Astrocyte (in vitro differentiated cells and primary cell): ENCODE measurements at regions not wholly inside any gene's neighbourhood (a gene's known extent, or its start where the extent isn't known, plus 50 kb on each side); places are given as distances from the start of the nearest gene placed in this dataset.

ENCODE experiments used
- DNase-seq: peaks from one replicate; pipeline ENCODE4 v3.0.0-alpha.2; 2010; ENCODE audit warnings: low read depth
- FAIRE-seq: peaks from 2 replicates; lab custom pipeline; 2011; peaks lifted over from hg19 to GRCh38; lab: Jason Lieb, UNC
- H2AFZ ChIP-seq: 2 replicates; pipeline ENCODE4 v1.6.0; 2012; ENCODE audit warnings: low read depth, low read length, inconsistent platforms
- H3K27ac ChIP-seq: 2 replicates; pipeline ENCODE4 v1.5.1; 2011; ENCODE audit warnings: low read depth, low read length, inconsistent platforms
- H3K27me3 ChIP-seq: 2 replicates; pipeline ENCODE4 v1.6.0; 2011; ENCODE audit warnings: low read length, inconsistent platforms; ENCODE audit not compliant: insufficient read depth
- H3K36me3 ChIP-seq: 2 replicates; pipeline ENCODE4 v1.5.1; 2011; ENCODE audit warnings: low read length, inconsistent platforms; ENCODE audit not compliant: insufficient read depth
- H3K4me1 ChIP-seq: 2 replicates; pipeline ENCODE4 v1.5.1; 2011; ENCODE audit warnings: low read length, inconsistent platforms; ENCODE audit not compliant: insufficient read depth
- H3K4me2 ChIP-seq: 2 replicates; pipeline ENCODE4 v1.6.0; 2012; ENCODE audit warnings: low read length, inconsistent platforms
- H3K4me3 ChIP-seq: 2 replicates; pipeline ENCODE4 v1.5.1; 2011; ENCODE audit warnings: low read depth, mild to moderate bottlenecking, low read length, inconsistent platforms; ENCODE audit not compliant: insufficient read depth
- H3K79me2 ChIP-seq: 2 replicates; pipeline ENCODE4 v1.6.0; 2012; ENCODE audit warnings: mild to moderate bottlenecking, low read length, inconsistent platforms; ENCODE audit not compliant: insufficient read depth
- H3K9ac ChIP-seq: 2 replicates; pipeline ENCODE4 v1.6.0; 2012; ENCODE audit warnings: mild to moderate bottlenecking, low read length, inconsistent platforms
- H3K9me3 ChIP-seq: 2 replicates; pipeline ENCODE4 v1.5.1; 2012; ENCODE audit warnings: low read depth, mild to moderate bottlenecking, low read length, inconsistent platforms; ENCODE audit not compliant: insufficient read depth
- H4K20me1 ChIP-seq: 2 replicates; pipeline ENCODE4 v1.6.0; 2012; ENCODE audit warnings: low read length, inconsistent platforms; ENCODE audit not compliant: insufficient read depth
- H3K27ac Mint-ChIP-seq: one replicate; pipeline ENCODE4 v1.8.0; 2021; ENCODE audit warnings: mild to moderate bottlenecking, mixed read lengths; ENCODE audit not compliant: unreplicated experiment
- H3K27me3 Mint-ChIP-seq: one replicate; pipeline ENCODE4 v1.8.0; 2021; ENCODE audit warnings: low read depth, mixed read lengths; ENCODE audit not compliant: unreplicated experiment
- H3K36me3 Mint-ChIP-seq: one replicate; pipeline ENCODE4 v1.8.0; 2021; ENCODE audit warnings: low read depth, mixed read lengths; ENCODE audit not compliant: unreplicated experiment
- H3K4me1 Mint-ChIP-seq: one replicate; pipeline ENCODE4 v1.8.0; 2021; ENCODE audit warnings: low read depth, mixed read lengths; ENCODE audit not compliant: unreplicated experiment
- H3K4me3 Mint-ChIP-seq: one replicate; pipeline ENCODE4 v1.8.0; 2021; ENCODE audit warnings: mild to moderate bottlenecking, moderate library complexity, mixed read lengths; ENCODE audit not compliant: unreplicated experiment
- H3K9me3 Mint-ChIP-seq: one replicate; pipeline ENCODE4 v1.8.0; 2021; ENCODE audit warnings: mild to moderate bottlenecking, mixed read lengths; ENCODE audit not compliant: unreplicated experiment
- CTCF ChIP-seq: IDR thresholded peaks from 2 replicates; pipeline ENCODE4 v1.5.1; 2011; ENCODE audit warnings: low read depth, mild to moderate bottlenecking, inconsistent platforms, low read length, moderate library complexity; ENCODE audit not compliant: insufficient read depth
- EZH2 ChIP-seq: IDR thresholded peaks from 2 replicates; pipeline ENCODE4 v1.6.1; 2012; ENCODE audit warnings: mild to moderate bottlenecking, low read length, inconsistent platforms; ENCODE audit not compliant: insufficient read depth

GRCh38 chr9:75365196-75365595 lies 276.9 kb downstream of the OSTF1 start:
- no peaks in the 10 kb centered on the region for H3K27me3 Mint-ChIP-seq
- Histone ChIP-seq H3K36me3 (no peaks in the 10 kb centered on the region), H3K9ac (no peak overlapping the region), H3K27me3 (no peaks in the 10 kb centered on the region), H3K4me3 (no peak overlapping the region), H3K4me1 (no peaks in the 10 kb centered on the region), H2AFZ (no peak overlapping the region), H3K27ac (no peak overlapping the region), H3K4me2 (no peak overlapping the region), H3K79me2 (no peaks in the 10 kb centered on the region), H3K9me3 (no peaks in the 10 kb centered on the region), H4K20me1 (no peaks in the 10 kb centered on the region)
- no peak for FAIRE-seq
- peaks cover 11% of the 10 kb centered on the region for H3K4me1 Mint-ChIP-seq
- peak; percentile 22 for DNase-seq
- H3K36me3 Mint-ChIP-seq: peaks cover 2% of the 10 kb centered on the region
- no peak for TF ChIP-seq EZH2
- TF ChIP-seq CTCF: no peak
- peak overlapping the region; percentile 91 for H3K27ac Mint-ChIP-seq
- peaks cover 15% of the 10 kb centered on the region for H3K9me3 Mint-ChIP-seq
- H3K4me3 Mint-ChIP-seq: no peak overlapping the region

GRCh38 chr9:75369989-75370388 lies 281.7 kb downstream of the OSTF1 start:
- no peak overlapping the region for H3K4me3 ChIP-seq
- H3K4me2 ChIP-seq: no peak overlapping the region
- Mint-ChIP-seq H3K4me3 (no peak overlapping the region), H3K36me3 (no peaks in the 10 kb centered on the region), H3K27me3 (no peaks in the 10 kb centered on the region), H3K4me1 (peaks cover 26% of the 10 kb centered on the region), H3K9me3 (peaks cover 1% of the 10 kb centered on the region), H3K27ac (peak overlapping the region; percentile 30)
- no peaks in the 10 kb centered on the region for H3K4me1 ChIP-seq
- no peak overlapping the region for H2AFZ ChIP-seq
- H3K9me3 ChIP-seq: no peaks in the 10 kb centered on the region
- no peak overlapping the region for H3K9ac ChIP-seq
- H3K36me3 ChIP-seq: no peaks in the 10 kb centered on the region
- H3K27ac ChIP-seq: no peak overlapping the region
- no peaks in the 10 kb centered on the region for H4K20me1 ChIP-seq
- no peak for DNase-seq
- TF ChIP-seq EZH2 (no peak), CTCF (no peak)
- no peaks in the 10 kb centered on the region for H3K79me2 ChIP-seq
- H3K27me3 ChIP-seq: no peaks in the 10 kb centered on the region
- FAIRE-seq: no peak

GRCh38 chr9:75372499-75373268 lies 284.4 kb downstream of the OSTF1 start:
- H3K4me3 ChIP-seq: no peak overlapping the region
- Mint-ChIP-seq H3K27ac (peak overlapping the region; percentile 16), H3K36me3 (no peaks in the 10 kb centered on the region), H3K27me3 (no peaks in the 10 kb centered on the region), H3K4me1 (peaks cover 30% of the 10 kb centered on the region), H3K9me3 (peaks cover 1% of the 10 kb centered on the region), H3K4me3 (no peak overlapping the region)
- H3K79me2 ChIP-seq: no peaks in the 10 kb centered on the region
- no peaks in the 10 kb centered on the region for H3K36me3 ChIP-seq
- no peaks in the 10 kb centered on the region for H3K9me3 ChIP-seq
- no peaks in the 10 kb centered on the region for H4K20me1 ChIP-seq
- TF ChIP-seq CTCF (no peak), EZH2 (no peak)
- no peak overlapping the region for H2AFZ ChIP-seq
- DNase-seq: no peak
- H3K27ac ChIP-seq: no peak overlapping the region
- H3K4me1 ChIP-seq: no peaks in the 10 kb centered on the region
- no peak overlapping the region for H3K4me2 ChIP-seq
- no peak overlapping the region for H3K9ac ChIP-seq
- no peak for FAIRE-seq
- H3K27me3 ChIP-seq: no peaks in the 10 kb centered on the region
